Keratinocyte (primary cell): ENCODE measurements at regions not wholly inside any gene's neighbourhood (a gene's known extent, or its start where the extent isn't known, plus 50 kb on each side); places are given as distances from the start of the nearest gene placed in this dataset.

Source experiments
- DNase-seq: peaks from one replicate; pipeline ENCODE4 v3.0.0-alpha.2; 2011; ENCODE audit warnings: low read depth, missing footprints, low spot score
- FAIRE-seq: peaks from 2 replicates; lab custom pipeline; 2011; peaks lifted over from hg19 to GRCh38; lab: Jason Lieb, UNC
- H2AFZ ChIP-seq: 2 replicates; pipeline ENCODE4 v1.6.0; 2012; ENCODE audit warnings: low read length, control low read depth, inconsistent platforms; ENCODE audit not compliant: control insufficient read depth
- H3K27ac ChIP-seq: 2 replicates; pipeline ENCODE4 v1.5.1; 2011; ENCODE audit warnings: low read length; ENCODE audit not compliant: control insufficient read depth, insufficient read depth
- H3K27me3 ChIP-seq: 3 replicates; pipeline ENCODE4 v1.6.0; 2011; ENCODE audit warnings: low read length; ENCODE audit not compliant: control insufficient read depth, insufficient read depth; ENCODE audit errors: extremely low read depth
- H3K36me3 ChIP-seq, 2 experiments: 2 replicates in 1 of 2; 3 replicates in 1 of 2; pipeline ENCODE4 v1.5.1; 2011; ENCODE audit warnings: low read length in 2 of 2, mild to moderate bottlenecking in 1 of 2; ENCODE audit not compliant: control insufficient read depth in 2 of 2, insufficient read depth in 2 of 2; ENCODE audit errors: extremely low read depth in 1 of 2
- H3K4me1 ChIP-seq: 3 replicates; pipeline ENCODE4 v1.5.1; 2011; ENCODE audit warnings: low read length; ENCODE audit not compliant: control insufficient read depth, insufficient read depth; ENCODE audit errors: extremely low read depth
- H3K4me2 ChIP-seq: 3 replicates; pipeline ENCODE4 v1.6.0; 2011; ENCODE audit warnings: low read depth, low read length; ENCODE audit not compliant: control insufficient read depth, insufficient read depth; ENCODE audit errors: extremely low read depth
- H3K4me3 ChIP-seq, 3 experiments: fragments of 200-600 bp in 1 of 3; sonication (generic) in 1 of 3; 2 replicates in 2 of 3; 3 replicates in 1 of 3; pipeline ENCODE4 v1.5.1; 2011 to 2016; ENCODE audit warnings: low read length in 3 of 3, mild to moderate bottlenecking in 3 of 3, control low read depth in 2 of 3, inconsistent platforms in 1 of 3, low read depth in 1 of 3, mixed read lengths in 1 of 3, mixed run types in 1 of 3, moderate library complexity in 1 of 3; ENCODE audit not compliant: control insufficient read depth in 2 of 3, insufficient read depth in 2 of 3; ENCODE audit errors: extremely low read depth in 1 of 3
- H3K79me2 ChIP-seq: 2 replicates; pipeline ENCODE4 v1.6.0; 2012; ENCODE audit warnings: low read length; ENCODE audit not compliant: control insufficient read depth, insufficient read depth
- H3K9ac ChIP-seq: 3 replicates; pipeline ENCODE4 v1.6.0; 2011; ENCODE audit warnings: low read length; ENCODE audit not compliant: control insufficient read depth, insufficient read depth; ENCODE audit errors: extremely low read depth
- H3K9me1 ChIP-seq: 3 replicates; pipeline ENCODE4 v1.6.0; 2011; ENCODE audit warnings: low read length; ENCODE audit not compliant: control insufficient read depth, insufficient read depth; ENCODE audit errors: extremely low read depth
- H3K9me3 ChIP-seq: 2 replicates; pipeline ENCODE4 v1.5.1; 2012; ENCODE audit warnings: low read depth, low read length; ENCODE audit not compliant: control insufficient read depth
- H4K20me1 ChIP-seq: 3 replicates; pipeline ENCODE4 v1.6.0; 2011; ENCODE audit warnings: low read length; ENCODE audit not compliant: control insufficient read depth, insufficient read depth; ENCODE audit errors: extremely low read depth
- CTCF ChIP-seq, 3 experiments: IDR thresholded peaks in 1 of 3; conservative IDR thresholded peaks in 1 of 3; optimal IDR thresholded peaks in 1 of 3; 2 replicates in 2 of 3; 3 replicates in 1 of 3; pipeline versions ENCODE3 to v1.5.1; 2011; ENCODE audit warnings: low read length in 3 of 3, mild to moderate bottlenecking in 3 of 3, moderate library complexity in 2 of 3, control low read depth in 1 of 3, inconsistent platforms in 1 of 3; ENCODE audit not compliant: insufficient read depth in 2 of 3; ENCODE audit errors: extremely low read depth in 1 of 3
- EZH2 ChIP-seq: IDR thresholded peaks from one replicate; pipeline ENCODE4 v1.6.1; 2012; ENCODE audit warnings: inconsistent platforms, mild to moderate bottlenecking, low read length, moderate library complexity
- dilution Hi-C: fragments of 300-500 bp; cut with MboI; formaldehyde crosslinking; loops from one replicate; pipeline ENCODE4 v1.7.0; 2020; ENCODE audit warnings: low sequenced_read_pairs; ENCODE audit not compliant: extremely low pct_ligation_motif_present

- Histone ChIP-seq H3K4me3 (no peak overlapping the region), H3K9me1 (no peaks in the 10 kb centered on the region), H3K27ac (no peak overlapping the region), H3K4me2 (no peak overlapping the region), H3K79me2 (peaks cover 15% of the 10 kb centered on the region), H2AFZ (no peak overlapping the region), H3K9me3 (no peaks in the 10 kb centered on the region), H4K20me1 (no peaks in the 10 kb centered on the region), H3K36me3 (peaks cover under 1% of the 10 kb centered on the region in 2 experiments), H3K27me3 (no peaks in the 10 kb centered on the region), H3K4me1 (no peaks in the 10 kb centered on the region), H3K9ac (no peak overlapping the region)
- no peak for TF ChIP-seq EZH2
- no peak for TF ChIP-seq CTCF (optimal IDR thresholded peaks at IDR 0.05 in 1 of 3, IDR thresholded peaks at IDR 0.05 in 1 of 3, conservative IDR thresholded peaks at IDR 0.05 in 1 of 3; ENCODE audit: extremely low read depth in 1 of 3, insufficient read depth in 2 of 3, low read length in 3 of 3)
- DNase-seq (no peak), FAIRE-seq (no peak)
- dilution Hi-C loops = no loop called here
Measured at GRCh38 chr19:27780367-27781075, 1432.4 kb downstream of the UQCRFS1 start.

- TF ChIP-seq EZH2 (no peak), CTCF (optimal IDR thresholded peaks at IDR 0.05 in 1 of 3, IDR thresholded peaks at IDR 0.05 in 1 of 3, conservative IDR thresholded peaks at IDR 0.05 in 1 of 3; ENCODE audit: extremely low read depth in 1 of 3, insufficient read depth in 2 of 3, low read length in 3 of 3) (no peak)
- dilution Hi-C loops = no loop called here
Measured at GRCh38 chr19:27779954-27780353, 1433.0 kb downstream of the UQCRFS1 start.

More at GRCh38 chr19:27779954-27780353, 1433.0 kb downstream of the UQCRFS1 start:
- no peaks in the 10 kb centered on the region for H3K27me3 ChIP-seq
- H3K79me2 ChIP-seq = peaks cover 12% of the 10 kb centered on the region
- FAIRE-seq (no peak), DNase-seq (no peak)
- no peaks in the 10 kb centered on the region for H3K4me1 ChIP-seq
- H3K9me3 ChIP-seq = no peaks in the 10 kb centered on the region
- no peak overlapping the region for H3K27ac ChIP-seq
- H3K36me3 ChIP-seq = peaks cover 2 to 3% of the 10 kb centered on the region in 2 experiments
- no peak overlapping the region for H3K9ac ChIP-seq
- no peak overlapping the region for H3K4me2 ChIP-seq
- no peak overlapping the region for H3K4me3 ChIP-seq
- no peaks in the 10 kb centered on the region for H3K9me1 ChIP-seq
- H4K20me1 ChIP-seq = no peaks in the 10 kb centered on the region
- no peak overlapping the region for H2AFZ ChIP-seq
